Dedifferentiated amniotic fluid mesenchymal stem cell (primary cell): ENCODE measurements at regions not wholly inside any gene's neighbourhood (a gene's known extent, or its start where the extent isn't known, plus 50 kb on each side); places are given as distances from the start of the nearest gene placed in this dataset.

Source experiments
- DNase-seq: peaks from one replicate; pipeline ENCODE4 v3.0.0-alpha.2; 2016; ENCODE audit errors: extremely low spot score

GRCh38 chr6:14731611-14732010 is 514.3 kb upstream of the JARID2 start:
- no peak for DNase-seq

GRCh38 chr6:14732226-14732843 is 513.5 kb upstream of the JARID2 start:
- no peak for DNase-seq

DNA sequence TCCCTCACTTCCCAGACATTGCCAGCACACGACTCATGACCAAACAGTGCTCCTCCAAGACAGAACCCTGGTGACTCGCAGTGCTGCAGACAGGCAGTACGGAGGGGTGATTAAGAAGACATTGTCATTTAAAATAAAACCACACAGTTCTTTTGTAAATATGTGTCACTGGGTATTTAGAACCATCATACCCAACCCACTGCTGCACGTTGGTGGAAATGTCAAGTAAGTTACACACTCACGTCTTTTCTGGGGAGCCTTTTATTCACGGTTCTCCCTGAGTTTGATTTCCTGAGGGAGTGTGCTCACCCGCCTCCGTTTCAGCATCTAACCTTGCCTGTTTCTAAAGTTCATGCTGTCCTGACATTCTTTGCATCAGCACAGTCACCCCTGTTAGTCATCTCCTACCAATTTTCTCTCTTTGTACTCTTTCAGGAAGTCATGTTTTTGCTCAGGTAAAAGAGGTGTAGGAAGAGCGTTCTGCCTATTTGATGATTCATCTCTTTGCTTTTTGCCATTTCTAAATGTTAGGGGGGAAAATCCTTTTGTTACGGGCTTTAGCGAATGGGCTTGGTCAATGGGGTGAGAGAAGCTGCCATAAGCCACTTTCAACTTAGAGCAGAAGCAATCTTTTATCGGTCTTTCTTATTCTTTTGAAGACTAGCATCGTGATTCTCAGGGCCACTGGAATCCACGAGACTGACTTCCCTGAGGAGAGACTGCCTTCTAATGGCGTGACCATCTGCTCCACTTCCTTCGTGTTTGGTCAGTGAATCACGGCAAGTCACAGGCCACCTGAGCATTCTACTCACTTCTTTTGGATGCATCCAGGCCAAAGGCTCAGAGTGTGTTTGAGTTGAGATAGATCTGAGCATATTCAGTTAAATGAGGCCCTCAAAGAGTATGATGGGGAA is 512.8 kb upstream of the JARID2 start:
- DNase-seq = no peak

DNA sequence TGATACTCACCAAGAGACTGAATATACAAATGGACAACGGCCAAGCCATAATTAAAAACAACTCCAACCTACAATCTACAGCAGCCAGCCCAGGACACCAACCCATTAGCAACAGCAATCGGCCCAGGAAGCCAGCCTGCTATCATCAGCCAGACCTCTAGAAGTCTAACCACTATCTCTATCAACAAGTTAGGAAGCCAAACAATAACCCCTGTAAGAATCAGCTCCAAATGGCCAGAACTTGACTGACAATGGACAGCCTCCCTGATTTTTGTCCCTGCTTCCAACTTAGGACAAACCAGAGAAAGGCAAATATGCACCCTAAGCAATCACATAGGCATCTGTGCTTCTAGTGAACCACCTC is 511.8 kb upstream of the JARID2 start:
- DNase-seq = no peak

DNA sequence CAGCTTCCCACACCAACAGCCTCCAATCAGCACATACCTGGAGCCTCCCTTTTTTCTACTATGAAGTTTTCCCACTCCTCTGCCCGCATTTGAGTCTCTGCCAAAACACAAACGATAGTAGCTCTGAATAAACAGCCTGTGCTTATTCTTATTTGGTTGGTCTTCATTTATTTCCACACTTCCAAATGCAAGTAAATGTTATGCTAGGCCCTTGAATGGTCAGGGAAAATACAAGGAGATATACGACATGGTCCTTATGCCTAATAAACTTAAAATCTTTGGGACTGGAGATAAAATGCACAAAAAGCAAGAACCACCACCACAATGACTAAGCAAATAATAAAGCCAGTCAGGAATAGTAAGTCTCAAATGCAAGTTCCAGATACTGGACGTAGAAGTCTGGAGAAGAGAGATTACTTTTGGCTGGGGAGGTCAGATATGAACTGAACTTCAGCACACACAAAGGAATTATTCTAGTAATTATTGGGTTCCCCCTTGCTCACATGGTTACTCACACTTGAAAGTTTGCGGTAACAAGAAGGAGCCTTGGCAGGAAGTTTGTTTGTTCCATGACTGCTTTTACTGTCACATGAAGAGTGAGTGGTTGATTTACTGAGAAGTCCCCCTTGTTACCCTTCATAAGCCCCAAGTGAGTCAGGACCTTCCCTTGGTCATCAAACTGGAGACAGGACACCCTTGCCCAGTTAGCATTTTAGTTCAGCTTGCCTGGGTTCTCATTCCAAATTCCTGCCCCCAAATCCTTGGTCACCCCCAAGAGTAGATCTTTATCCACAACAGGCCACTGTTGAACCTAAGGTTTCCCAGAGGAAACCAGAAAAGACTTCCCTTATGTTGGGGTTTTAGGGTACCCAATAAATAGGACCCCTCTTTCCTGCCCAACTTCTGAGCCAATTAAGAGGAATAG is 511.2 kb upstream of the JARID2 start:
- no peak for DNase-seq

DNA sequence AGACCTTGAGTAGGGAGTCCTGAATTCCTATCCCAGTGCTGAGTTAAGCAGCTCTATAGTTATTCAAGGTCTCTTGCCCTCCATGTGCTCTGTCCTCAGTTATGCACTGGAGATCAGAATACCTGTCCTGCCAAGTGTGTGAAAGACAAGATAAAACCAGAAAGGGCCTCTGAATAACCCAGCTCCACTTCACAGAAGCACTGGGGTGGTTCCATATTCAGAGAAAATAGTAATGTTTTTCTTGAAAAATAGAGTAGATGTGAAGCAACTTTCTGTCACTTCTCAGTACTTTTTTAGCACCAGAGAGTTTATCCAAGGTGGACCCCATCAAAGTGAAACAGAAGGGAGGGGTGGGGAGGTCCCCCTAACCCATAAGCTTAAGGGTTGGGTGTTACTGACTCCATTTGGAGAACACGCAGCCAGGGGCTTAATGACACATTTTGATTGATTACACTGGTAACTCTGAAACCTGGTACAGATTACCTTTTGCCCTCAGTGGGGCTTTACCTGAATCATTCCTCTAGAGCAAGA is 509.8 kb upstream of the JARID2 start:
- no peak for DNase-seq

GRCh38 chr6:14736554-14736953 is 509.3 kb upstream of the JARID2 start:
- no peak for DNase-seq

DNA sequence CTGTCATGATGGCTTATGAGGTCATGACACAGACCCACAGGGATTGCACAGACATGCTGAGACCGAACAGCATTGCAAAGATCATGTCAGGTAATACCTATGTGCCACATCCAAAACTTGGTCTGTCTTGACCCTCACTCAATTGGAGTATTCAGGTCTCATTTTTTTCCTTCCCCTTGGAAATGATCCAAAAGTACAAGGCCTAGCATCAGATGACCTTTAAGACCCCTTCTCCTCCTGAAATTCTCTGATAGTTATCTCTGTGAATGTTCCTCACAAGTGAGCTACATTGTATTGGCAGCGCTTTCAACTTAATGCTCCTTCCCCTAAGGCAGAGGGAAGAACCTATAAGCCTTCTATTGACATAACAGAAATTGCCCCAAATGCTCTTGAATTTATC is 507.4 kb upstream of the JARID2 start:
- DNase-seq = no peak

DNA sequence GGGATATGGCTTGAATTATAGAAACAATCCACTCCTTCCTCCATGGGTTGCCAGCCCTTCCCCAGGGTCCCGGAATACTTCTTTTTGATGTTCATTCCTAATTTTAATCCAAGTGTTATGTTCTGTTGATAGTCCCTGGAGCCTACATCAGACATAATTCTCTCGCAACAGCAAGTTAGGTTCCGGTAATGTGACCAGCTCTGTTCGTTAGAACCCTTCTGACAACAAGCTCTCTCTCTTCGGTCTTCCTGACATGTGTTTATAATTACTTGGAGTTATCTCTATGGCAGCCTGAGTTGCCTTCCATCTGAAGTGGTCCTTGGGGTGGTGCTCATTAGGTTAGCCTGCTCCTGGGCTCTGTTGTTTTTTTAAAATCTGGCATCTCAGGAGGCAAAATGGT is 506.9 kb upstream of the JARID2 start:
- DNase-seq = no peak

GRCh38 chr6:14739827-14740226 is 506.0 kb upstream of the JARID2 start:
- DNase-seq = no peak

DNA sequence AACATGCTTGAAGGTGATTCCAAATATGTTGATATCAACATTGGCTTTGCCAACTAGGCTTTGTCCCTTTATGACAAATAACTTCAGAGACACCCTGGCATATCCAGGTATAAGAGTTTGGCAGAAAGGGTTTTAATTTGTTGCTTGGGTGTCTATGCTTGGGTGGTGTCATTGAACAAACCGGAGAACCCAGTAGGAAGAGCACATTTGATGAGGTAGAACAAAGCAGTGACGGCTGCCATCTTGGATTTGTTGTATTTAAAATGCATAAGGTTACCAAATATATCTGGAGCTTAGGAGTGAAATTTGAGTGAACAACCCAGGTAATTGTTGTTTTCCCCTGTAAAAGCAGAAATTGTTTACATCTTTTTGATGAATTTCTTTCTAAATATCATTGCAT is 503.7 kb upstream of the JARID2 start:
- no peak for DNase-seq

- DNase-seq = no peak
These were observed 503.2 kb upstream of the JARID2 start for GRCh38 chr6:14742680-14743079.

GRCh38 chr6:14743144-14743473 is 502.8 kb upstream of the JARID2 start:
- DNase-seq = no peak

- DNase-seq = peak; percentile 95
These were observed 502.2 kb upstream of the JARID2 start for GRCh38 chr6:14743474-14744211.

- DNase-seq = no peak
These were observed 501.7 kb upstream of the JARID2 start for GRCh38 chr6:14744212-14744556.

DNA sequence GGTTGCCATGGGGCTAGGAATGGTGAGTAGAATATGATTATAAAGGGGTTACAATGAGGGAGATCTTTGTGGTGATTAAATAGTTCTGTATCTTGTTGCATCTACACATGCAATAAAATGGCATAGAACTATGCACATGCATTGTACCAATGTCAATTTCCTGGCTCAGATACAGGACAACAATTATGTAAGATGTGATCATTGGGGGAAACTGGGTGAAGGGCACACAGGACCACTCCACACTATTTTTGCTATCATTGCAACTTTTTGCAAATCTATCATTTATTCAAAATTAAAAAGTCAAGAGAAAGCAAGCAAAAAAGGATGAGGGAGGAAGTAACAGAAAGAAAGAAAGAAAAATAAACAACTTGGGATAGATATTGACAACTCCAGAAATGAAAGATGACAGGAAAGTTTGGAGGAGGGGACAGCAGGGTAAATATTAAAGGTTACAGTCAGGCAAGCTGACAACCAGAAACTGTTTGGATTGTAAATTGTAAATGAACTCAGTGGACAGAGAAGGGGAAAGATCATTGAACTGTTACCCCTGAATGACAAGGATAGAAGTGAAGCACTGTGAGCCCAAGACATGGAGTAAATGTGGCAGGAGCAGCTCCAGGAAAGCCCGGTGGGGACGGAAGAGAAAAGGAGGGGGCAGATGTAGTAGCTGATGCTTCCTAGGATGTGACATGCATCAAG is 499.6 kb upstream of the JARID2 start:
- no peak for DNase-seq

GRCh38 chr6:14747881-14748520 is 497.9 kb upstream of the JARID2 start:
- no peak for DNase-seq

GRCh38 chr6:14748679-14749078 is 497.2 kb upstream of the JARID2 start:
- DNase-seq = no peak

DNA sequence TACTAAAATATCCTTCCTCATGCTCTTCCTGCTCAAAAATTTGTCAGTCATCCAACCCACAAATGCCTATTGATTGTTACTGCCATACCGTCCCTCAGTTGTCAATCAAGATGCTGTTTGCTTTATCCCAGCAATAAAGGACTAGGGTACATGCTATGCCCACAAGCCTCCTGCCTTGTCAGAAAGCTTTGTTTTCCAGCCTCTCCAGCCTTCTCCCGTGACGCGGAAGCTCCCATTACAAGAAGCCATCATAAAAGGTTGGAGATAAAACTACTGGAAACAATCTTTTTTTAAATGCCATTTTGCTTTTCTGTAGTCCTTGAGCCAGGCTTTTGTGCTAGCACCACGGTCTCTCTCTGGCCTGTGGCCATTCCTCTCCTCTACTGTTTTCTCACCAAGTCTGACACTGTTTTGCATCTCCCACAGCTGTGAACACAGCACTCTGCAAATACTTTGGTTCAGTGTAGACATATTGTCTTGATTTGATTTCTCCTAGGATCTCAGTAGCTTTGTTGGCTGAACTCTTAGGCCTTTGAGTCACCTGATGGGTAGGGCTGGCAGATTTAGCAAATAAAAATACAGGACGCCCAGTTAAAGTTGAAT is 495.7 kb upstream of the JARID2 start:
- DNase-seq = no peak

DNA sequence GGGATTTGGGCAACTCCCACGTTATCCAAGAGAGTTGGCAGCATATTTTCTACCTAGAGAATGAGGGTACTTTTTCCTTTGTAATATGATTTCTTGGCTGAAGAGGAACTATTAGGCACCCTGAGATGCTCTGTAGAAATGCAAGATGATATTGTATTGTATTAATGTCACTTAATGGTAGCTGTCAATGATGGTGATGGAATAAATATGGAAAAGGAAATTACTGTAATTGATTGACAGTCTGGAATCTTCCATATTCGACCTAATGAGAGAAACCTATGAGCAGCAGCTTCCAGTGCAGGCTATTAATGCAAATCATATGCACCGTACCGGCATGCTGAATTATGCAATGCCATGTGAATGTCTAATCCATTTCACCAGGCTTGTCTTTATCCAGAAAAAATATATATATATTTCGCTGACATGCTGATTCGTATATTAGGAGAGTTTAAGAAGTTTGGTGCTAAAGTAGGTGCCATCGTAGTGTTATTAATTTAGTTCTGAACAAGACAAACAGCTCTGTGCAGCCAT is 494.2 kb upstream of the JARID2 start:
- no peak for DNase-seq
